ENCODE measurements at regions not wholly inside any gene's neighbourhood (a gene's known extent, or its start where the extent isn't known, plus 50 kb on each side); places are given as distances from the start of the nearest gene placed in this dataset.

DNA sequence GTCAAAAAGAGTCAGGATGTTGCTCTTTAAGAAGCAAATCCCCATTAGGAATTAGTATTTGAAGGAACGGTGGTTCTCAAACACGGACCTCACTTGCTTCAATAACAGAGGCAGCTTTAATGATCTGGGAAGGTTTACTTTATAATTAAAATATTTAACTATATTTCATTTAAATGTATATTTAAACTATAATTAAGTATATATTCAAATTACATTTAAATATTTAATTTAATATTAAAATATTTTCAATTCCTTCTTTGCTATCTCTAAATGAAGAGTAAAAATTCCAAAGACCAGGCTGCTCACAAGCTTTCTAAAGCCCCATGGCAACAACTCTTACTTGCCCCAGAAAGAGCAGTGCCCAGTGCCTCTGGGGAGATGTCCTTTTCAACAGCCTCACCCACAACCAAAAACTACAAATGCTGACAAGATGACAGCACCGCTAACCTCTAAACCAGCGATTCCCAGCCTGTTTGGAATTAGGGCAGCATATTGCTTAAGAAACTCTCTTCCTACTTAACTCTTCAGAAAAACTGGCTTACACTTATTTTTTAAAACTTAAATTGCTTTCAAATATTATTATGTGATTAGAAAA lies 62.9 kb upstream of the POU3F3 start:
- TF ChIP-seq, protein P1, sequence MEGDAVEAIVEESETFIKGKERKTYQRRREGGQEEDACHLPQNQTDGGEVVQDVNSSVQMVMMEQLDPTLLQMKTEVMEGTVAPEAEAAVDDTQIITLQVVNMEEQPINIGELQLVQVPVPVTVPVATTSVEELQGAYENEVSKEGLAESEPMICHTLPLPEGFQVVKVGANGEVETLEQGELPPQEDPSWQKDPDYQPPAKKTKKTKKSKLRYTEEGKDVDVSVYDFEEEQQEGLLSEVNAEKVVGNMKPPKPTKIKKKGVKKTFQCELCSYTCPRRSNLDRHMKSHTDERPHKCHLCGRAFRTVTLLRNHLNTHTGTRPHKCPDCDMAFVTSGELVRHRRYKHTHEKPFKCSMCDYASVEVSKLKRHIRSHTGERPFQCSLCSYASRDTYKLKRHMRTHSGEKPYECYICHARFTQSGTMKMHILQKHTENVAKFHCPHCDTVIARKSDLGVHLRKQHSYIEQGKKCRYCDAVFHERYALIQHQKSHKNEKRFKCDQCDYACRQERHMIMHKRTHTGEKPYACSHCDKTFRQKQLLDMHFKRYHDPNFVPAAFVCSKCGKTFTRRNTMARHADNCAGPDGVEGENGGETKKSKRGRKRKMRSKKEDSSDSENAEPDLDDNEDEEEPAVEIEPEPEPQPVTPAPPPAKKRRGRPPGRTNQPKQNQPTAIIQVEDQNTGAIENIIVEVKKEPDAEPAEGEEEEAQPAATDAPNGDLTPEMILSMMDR (conservative IDR thresholded peaks at IDR 0.05 in 1 of 2, IDR thresholded peaks at IDR 0.05 in 1 of 2; ENCODE audit: extremely low read depth in 1 of 2, insufficient read depth in 1 of 2, low read depth in 1 of 2, low read length in 2 of 2) = no peak
- TF ChIP-seq EZH2 (IDR thresholded peaks at IDR 0.05; ENCODE audit: borderline replicate concordance, low read length) = no peak

All from mammary epithelial cell (primary cell).